MM.1S (cell line): ENCODE measurements at regions not wholly inside any gene's neighbourhood (a gene's known extent, or its start where the extent isn't known, plus 50 kb on each side); places are given as distances from the start of the nearest gene placed in this dataset.

Source experiments
- DNase-seq: peaks from one replicate; pipeline ENCODE4 v3.0.0-alpha.2; 2015
- H2AFZ ChIP-seq: fragments of 300-600 bp; sonication (generic); 2 replicates; pipeline ENCODE4 v1.6.0; 2016; ENCODE audit warnings: antibody characterized with exemption, low read length
- H3F3A ChIP-seq: fragments of 300-600 bp; sonication (generic); 2 replicates; pipeline ENCODE4 v1.6.1; 2016; ENCODE audit warnings: mild to moderate bottlenecking, antibody characterized with exemption, low read length, moderate library complexity, mixed read lengths; ENCODE audit not compliant: insufficient read depth
- H3K27ac ChIP-seq: fragments of 300-600 bp; sonication (generic); 2 replicates; pipeline ENCODE4 v1.5.1; 2016; ENCODE audit warnings: mild to moderate bottlenecking, low read length
- H3K27me3 ChIP-seq: fragments of 300-600 bp; sonication (generic); replicated peaks from 2 replicates; pipeline ENCODE4 v1.6.0; 2016; ENCODE audit warnings: low read length; ENCODE audit not compliant: insufficient read depth
- H3K36me3 ChIP-seq: fragments of 300-600 bp; sonication (generic); replicated peaks from 2 replicates; pipeline ENCODE4 v1.6.1; 2016; ENCODE audit warnings: mild to moderate bottlenecking, low read length, mixed read lengths; ENCODE audit not compliant: insufficient read depth
- H3K4me1 ChIP-seq: fragments of 300-600 bp; sonication (generic); 2 replicates; pipeline ENCODE4 v1.6.1; 2016; ENCODE audit warnings: low read length, mixed read lengths
- H3K4me2 ChIP-seq: fragments of 300-600 bp; sonication (generic); 2 replicates; pipeline ENCODE4 v1.6.0; 2016; ENCODE audit warnings: low read depth, low read length
- H3K4me3 ChIP-seq: fragments of 300-600 bp; sonication (generic); 2 replicates; pipeline ENCODE4 v1.5.1; 2016; ENCODE audit warnings: low read length, mixed read lengths
- H3K79me2 ChIP-seq: fragments of 300-600 bp; sonication (generic); 2 replicates; pipeline ENCODE4 v1.6.1; 2016; ENCODE audit warnings: mixed run types, low read length, mixed read lengths
- H3K9ac ChIP-seq: fragments of 300-600 bp; sonication (generic); 2 replicates; pipeline ENCODE4 v1.6.1; 2016; ENCODE audit warnings: low read length, mixed read lengths
- H3K9me2 ChIP-seq: fragments of 300-600 bp; sonication (generic); replicated peaks from 2 replicates; pipeline ENCODE4 v1.6.1; 2016; ENCODE audit warnings: mild to moderate bottlenecking, low read length, mixed read lengths; ENCODE audit not compliant: insufficient read depth
- H3K9me3 ChIP-seq: fragments of 300-600 bp; sonication (generic); replicated peaks from 2 replicates; pipeline ENCODE4 v1.6.1; 2016; ENCODE audit warnings: mild to moderate bottlenecking, low read length, mixed read lengths; ENCODE audit not compliant: insufficient read depth
- H4K20me1 ChIP-seq: fragments of 300-600 bp; sonication (generic); 2 replicates; pipeline ENCODE4 v1.6.1; 2016; ENCODE audit warnings: mild to moderate bottlenecking, low read length, moderate library complexity, mixed read lengths; ENCODE audit not compliant: insufficient read depth
- EZH2 ChIP-seq: fragments of 300-600 bp; sonication (generic); optimal IDR thresholded peaks from 2 replicates; pipeline ENCODE3; 2017; ENCODE audit warnings: low read depth, mild to moderate bottlenecking, antibody characterized with exemption, low read length, mixed read lengths
- EZH2phosphoT487 ChIP-seq: fragments of 300-600 bp; sonication (generic); IDR thresholded peaks from 2 replicates; pipeline ENCODE4 v1.6.1; 2018; ENCODE audit warnings: antibody characterized with exemption, low read length
- TF ChIP-seq, protein P1 (sequence below): fragments of 300-600 bp; sonication (generic); IDR thresholded peaks from 2 replicates; pipeline ENCODE4 v1.5.1; 2016; ENCODE audit warnings: antibody characterized with exemption, low read length, mixed read lengths

- H3K27ac ChIP-seq = no peak overlapping the region
- TF ChIP-seq EZH2phosphoT487 (no peak), EZH2 (no peak)
- TF ChIP-seq, protein P1, sequence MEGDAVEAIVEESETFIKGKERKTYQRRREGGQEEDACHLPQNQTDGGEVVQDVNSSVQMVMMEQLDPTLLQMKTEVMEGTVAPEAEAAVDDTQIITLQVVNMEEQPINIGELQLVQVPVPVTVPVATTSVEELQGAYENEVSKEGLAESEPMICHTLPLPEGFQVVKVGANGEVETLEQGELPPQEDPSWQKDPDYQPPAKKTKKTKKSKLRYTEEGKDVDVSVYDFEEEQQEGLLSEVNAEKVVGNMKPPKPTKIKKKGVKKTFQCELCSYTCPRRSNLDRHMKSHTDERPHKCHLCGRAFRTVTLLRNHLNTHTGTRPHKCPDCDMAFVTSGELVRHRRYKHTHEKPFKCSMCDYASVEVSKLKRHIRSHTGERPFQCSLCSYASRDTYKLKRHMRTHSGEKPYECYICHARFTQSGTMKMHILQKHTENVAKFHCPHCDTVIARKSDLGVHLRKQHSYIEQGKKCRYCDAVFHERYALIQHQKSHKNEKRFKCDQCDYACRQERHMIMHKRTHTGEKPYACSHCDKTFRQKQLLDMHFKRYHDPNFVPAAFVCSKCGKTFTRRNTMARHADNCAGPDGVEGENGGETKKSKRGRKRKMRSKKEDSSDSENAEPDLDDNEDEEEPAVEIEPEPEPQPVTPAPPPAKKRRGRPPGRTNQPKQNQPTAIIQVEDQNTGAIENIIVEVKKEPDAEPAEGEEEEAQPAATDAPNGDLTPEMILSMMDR = no peak
- no peaks in the 10 kb centered on the region for H4K20me1 ChIP-seq
Measured at GRCh38 chr9:82894548-82894947, 168.4 kb downstream of the RASEF start.

DNA sequence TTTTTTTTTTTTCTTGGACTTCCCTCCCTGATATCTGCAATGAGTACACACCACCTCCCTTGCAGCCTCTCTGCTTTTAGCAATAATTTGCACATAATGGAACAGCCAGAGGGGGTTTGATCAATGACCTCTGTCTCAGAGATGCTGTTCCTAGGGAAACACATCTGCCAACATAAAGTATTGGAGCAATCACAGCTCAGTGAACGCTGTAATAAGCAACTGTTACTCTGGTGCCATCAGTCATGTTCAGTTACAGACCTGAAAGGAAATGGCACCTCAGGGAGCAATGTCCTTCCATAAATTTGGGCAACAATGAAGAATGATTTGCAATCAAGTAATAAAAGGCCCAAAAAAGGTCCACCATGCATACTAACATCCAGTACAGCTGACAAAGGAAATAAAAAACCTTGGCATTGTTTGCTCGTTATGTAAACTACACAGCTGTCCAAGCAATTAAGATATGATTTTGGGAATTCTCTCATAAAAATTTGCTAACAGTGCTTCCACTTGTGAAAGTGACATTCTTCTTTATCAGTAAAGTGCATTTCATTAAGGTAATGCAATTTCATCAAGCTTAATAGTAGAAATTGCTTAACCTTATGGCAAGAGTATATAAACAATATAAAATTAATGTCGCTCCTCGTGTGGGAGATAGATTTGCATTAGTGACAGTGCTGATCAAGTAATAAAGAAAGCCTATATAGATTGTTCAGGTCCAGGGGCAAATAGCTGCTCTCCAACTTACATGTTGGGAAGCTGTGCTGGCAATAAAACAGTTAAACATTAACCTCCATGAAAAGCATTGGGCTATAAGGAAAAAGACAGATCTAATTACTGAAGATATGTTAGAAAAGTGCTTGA is 167.8 kb downstream of the RASEF start:
- Histone ChIP-seq H3K9me3 (no peaks in the 10 kb centered on the region), H3K9me2 (no peaks in the 10 kb centered on the region), H3K36me3 (no peaks in the 10 kb centered on the region), H3K9ac (no peak overlapping the region), H3F3A (no peaks in the 10 kb centered on the region), H3K4me2 (no peak overlapping the region), H3K27me3 (no peaks in the 10 kb centered on the region), H3K27ac (no peak overlapping the region), H2AFZ (no peak overlapping the region), H3K79me2 (no peaks in the 10 kb centered on the region), H4K20me1 (no peaks in the 10 kb centered on the region), H3K4me3 (no peak overlapping the region), H3K4me1 (no peaks in the 10 kb centered on the region)
- DNase-seq = no peak
- TF ChIP-seq, protein P1 = no peak
- no peak for TF ChIP-seq EZH2phosphoT487
- TF ChIP-seq EZH2 = no peak

More at GRCh38 chr9:82894548-82894947, 168.4 kb downstream of the RASEF start:
- H3K36me3 ChIP-seq = no peaks in the 10 kb centered on the region
- no peaks in the 10 kb centered on the region for H3K27me3 ChIP-seq
- no peaks in the 10 kb centered on the region for H3K79me2 ChIP-seq
- H3K9me2 ChIP-seq = no peaks in the 10 kb centered on the region
- H3K4me3 ChIP-seq = no peak overlapping the region
- DNase-seq = no peak
- H3K9ac ChIP-seq = no peak overlapping the region
- no peaks in the 10 kb centered on the region for H3K9me3 ChIP-seq
- H3F3A ChIP-seq = no peaks in the 10 kb centered on the region
- H2AFZ ChIP-seq = no peak overlapping the region
- H3K4me2 ChIP-seq = no peak overlapping the region
- no peaks in the 10 kb centered on the region for H3K4me1 ChIP-seq

GRCh38 chr9:82895822-82896110 is 167.2 kb downstream of the RASEF start:
- no peak for DNase-seq
- no peaks in the 10 kb centered on the region for H3K79me2 ChIP-seq
- no peaks in the 10 kb centered on the region for H3K9me2 ChIP-seq
- no peaks in the 10 kb centered on the region for H4K20me1 ChIP-seq
- H3K4me1 ChIP-seq = no peaks in the 10 kb centered on the region
- no peak overlapping the region for H2AFZ ChIP-seq
- H3F3A ChIP-seq = no peaks in the 10 kb centered on the region
- no peaks in the 10 kb centered on the region for H3K27me3 ChIP-seq
- H3K4me3 ChIP-seq = no peak overlapping the region
- H3K9ac ChIP-seq = no peak overlapping the region
- TF ChIP-seq EZH2 (no peak), EZH2phosphoT487 (no peak)
- TF ChIP-seq, protein P1 = no peak
- H3K4me2 ChIP-seq = no peak overlapping the region
- no peak overlapping the region for H3K27ac ChIP-seq
- H3K9me3 ChIP-seq = no peaks in the 10 kb centered on the region
- H3K36me3 ChIP-seq = no peaks in the 10 kb centered on the region
